Endothelial cell (in vitro differentiated cells): ENCODE measurements at regions not wholly inside any gene's neighbourhood (a gene's known extent, or its start where the extent isn't known, plus 50 kb on each side); places are given as distances from the start of the nearest gene placed in this dataset.

ENCODE experiments used
- DNase-seq: peaks from one replicate; pipeline ENCODE4 v3.0.0; 2021; ENCODE audit warnings: low spot score
- H3K27ac Mint-ChIP-seq: one replicate; pipeline ENCODE4 v1.8.0; 2021; ENCODE audit warnings: mixed read lengths, inconsistent platforms; ENCODE audit not compliant: unreplicated experiment
- H3K27me3 Mint-ChIP-seq: one replicate; pipeline ENCODE4 v1.8.0; 2021; ENCODE audit warnings: mild to moderate bottlenecking, moderate library complexity, mixed read lengths, inconsistent platforms; ENCODE audit not compliant: unreplicated experiment
- H3K36me3 Mint-ChIP-seq: one replicate; pipeline ENCODE4 v1.8.0; 2021; ENCODE audit warnings: mild to moderate bottlenecking, low read depth, mixed read lengths, inconsistent platforms; ENCODE audit not compliant: unreplicated experiment
- H3K4me1 Mint-ChIP-seq: one replicate; pipeline ENCODE4 v1.8.0; 2021; ENCODE audit warnings: mild to moderate bottlenecking, mixed read lengths, inconsistent platforms; ENCODE audit not compliant: unreplicated experiment
- H3K4me3 Mint-ChIP-seq: one replicate; pipeline ENCODE4 v1.8.0; 2021; ENCODE audit warnings: mild to moderate bottlenecking, mixed read lengths, inconsistent platforms; ENCODE audit not compliant: unreplicated experiment
- H3K9me3 Mint-ChIP-seq: one replicate; pipeline ENCODE4 v1.8.0; 2021; ENCODE audit warnings: mixed read lengths, inconsistent platforms; ENCODE audit not compliant: unreplicated experiment
- CTCF ChIP-seq: fragments of 200-600 bp; sonication (generic); IDR thresholded peaks from one replicate; pipeline ENCODE4 v1.5.0; 2021; ENCODE audit warnings: antibody characterized with exemption; ENCODE audit not compliant: unreplicated experiment

- Mint-ChIP-seq H3K4me3 (no peak overlapping the region), H3K9me3 (no peaks in the 10 kb centered on the region), H3K27me3 (no peaks in the 10 kb centered on the region), H3K4me1 (no peaks in the 10 kb centered on the region), H3K27ac (no peak overlapping the region), H3K36me3 (no peaks in the 10 kb centered on the region)
- DNase-seq = no peak
- no peak for TF ChIP-seq CTCF
Measured at GRCh38 chr12:89919241-89919906, 210.7 kb upstream of the ATP2B1 start.

- Mint-ChIP-seq H3K9me3 (no peaks in the 10 kb centered on the region), H3K36me3 (no peaks in the 10 kb centered on the region), H3K27me3 (no peaks in the 10 kb centered on the region), H3K4me1 (no peaks in the 10 kb centered on the region), H3K4me3 (no peak overlapping the region), H3K27ac (no peak overlapping the region)
- no peak for DNase-seq
- TF ChIP-seq CTCF = no peak
Measured at GRCh38 chr12:89918172-89918846, 209.7 kb upstream of the ATP2B1 start.

- no peaks in the 10 kb centered on the region for H3K27me3 Mint-ChIP-seq
- no peaks in the 10 kb centered on the region for H3K36me3 Mint-ChIP-seq
- no peaks in the 10 kb centered on the region for H3K9me3 Mint-ChIP-seq
- no peak for DNase-seq
- no peaks in the 10 kb centered on the region for H3K4me1 Mint-ChIP-seq
- H3K27ac Mint-ChIP-seq = no peak overlapping the region
- no peak overlapping the region for H3K4me3 Mint-ChIP-seq
- TF ChIP-seq CTCF = no peak
Measured at GRCh38 chr12:89909753-89910152, 201.1 kb upstream of the ATP2B1 start.

GRCh38 chr12:89907659-89908058, 199.0 kb upstream of the ATP2B1 start:
- peaks cover 2% of the 10 kb centered on the region for H3K27me3 Mint-ChIP-seq
- H3K9me3 Mint-ChIP-seq = no peaks in the 10 kb centered on the region
- H3K4me1 Mint-ChIP-seq = no peaks in the 10 kb centered on the region
- H3K27ac Mint-ChIP-seq = no peak overlapping the region
- DNase-seq = no peak
- no peak for TF ChIP-seq CTCF
- H3K4me3 Mint-ChIP-seq = no peak overlapping the region
- H3K36me3 Mint-ChIP-seq = no peaks in the 10 kb centered on the region

- TF ChIP-seq CTCF = no peak
- H3K27me3 Mint-ChIP-seq = peaks cover 2% of the 10 kb centered on the region
- H3K9me3 Mint-ChIP-seq = no peaks in the 10 kb centered on the region
- no peak overlapping the region for H3K4me3 Mint-ChIP-seq
- H3K4me1 Mint-ChIP-seq = no peaks in the 10 kb centered on the region
- H3K36me3 Mint-ChIP-seq = no peaks in the 10 kb centered on the region
- no peak overlapping the region for H3K27ac Mint-ChIP-seq
- no peak for DNase-seq
Measured at GRCh38 chr12:89906824-89907223, 198.2 kb upstream of the ATP2B1 start.
